ENCODE measurements at regions not wholly inside any gene's neighbourhood (a gene's known extent, or its start where the extent isn't known, plus 50 kb on each side); places are given as distances from the start of the nearest gene placed in this dataset.

GRCh38 chr9:106722051-106722753 is 140.8 kb upstream of the ZNF462 start:
- H3K9me3 ChIP-seq (replicated peaks; ENCODE audit: insufficient read depth, low read length) = no peaks in the 10 kb centered on the region
- H3K4me3 ChIP-seq (ENCODE audit: low read length) = no peak overlapping the region
- no peaks in the 10 kb centered on the region for H3K27me3 ChIP-seq (replicated peaks; ENCODE audit: insufficient read depth, low read length)
- no peaks in the 10 kb centered on the region for H4K20me1 ChIP-seq (ENCODE audit: insufficient read depth, low read length)
- no peak overlapping the region for H3K9ac ChIP-seq (ENCODE audit: low read length)
- no peak overlapping the region for H2AFZ ChIP-seq (ENCODE audit: low read length)
- no peak for TF ChIP-seq EZH2 (optimal IDR thresholded peaks at IDR 0.05; ENCODE audit: low read depth, low read length)
- TF ChIP-seq EZH2phosphoT487 (IDR thresholded peaks at IDR 0.05; ENCODE audit: low read length) = no peak
- no peak for TF ChIP-seq CTCF (IDR thresholded peaks at IDR 0.05; ENCODE audit: low read length)
- H3K36me3 ChIP-seq (replicated peaks; ENCODE audit: insufficient read depth, low read length) = no peaks in the 10 kb centered on the region
- H3K4me2 ChIP-seq (ENCODE audit: low read depth, low read length) = no peak overlapping the region
- H3K27ac ChIP-seq (ENCODE audit: low read length) = no peak overlapping the region
- no peak for DNase-seq
- no peaks in the 10 kb centered on the region for H3K79me2 ChIP-seq (ENCODE audit: low read length)
- no peaks in the 10 kb centered on the region for H3K9me2 ChIP-seq (replicated peaks; ENCODE audit: insufficient read depth, low read length)
- H3F3A ChIP-seq (ENCODE audit: insufficient read depth, low read length) = no peaks in the 10 kb centered on the region
- no peaks in the 10 kb centered on the region for H3K4me1 ChIP-seq (ENCODE audit: low read length)

- H3K79me2 ChIP-seq (ENCODE audit: low read length) = no peaks in the 10 kb centered on the region
- no peak overlapping the region for H3K27ac ChIP-seq (ENCODE audit: low read length)
- H3K4me3 ChIP-seq (ENCODE audit: low read length) = no peak overlapping the region
- TF ChIP-seq EZH2 (optimal IDR thresholded peaks at IDR 0.05; ENCODE audit: low read depth, low read length) (no peak), EZH2phosphoT487 (IDR thresholded peaks at IDR 0.05; ENCODE audit: low read length) (no peak), CTCF (IDR thresholded peaks at IDR 0.05; ENCODE audit: low read length) (no peak)
- DNase-seq = no peak
- no peaks in the 10 kb centered on the region for H3K4me1 ChIP-seq (ENCODE audit: low read length)
- H3K27me3 ChIP-seq (replicated peaks; ENCODE audit: insufficient read depth, low read length) = no peaks in the 10 kb centered on the region
- no peaks in the 10 kb centered on the region for H3K9me2 ChIP-seq (replicated peaks; ENCODE audit: insufficient read depth, low read length)
- H3K9me3 ChIP-seq (replicated peaks; ENCODE audit: insufficient read depth, low read length) = no peaks in the 10 kb centered on the region
- H2AFZ ChIP-seq (ENCODE audit: low read length) = no peak overlapping the region
- H3K4me2 ChIP-seq (ENCODE audit: low read depth, low read length) = no peak overlapping the region
- no peaks in the 10 kb centered on the region for H3K36me3 ChIP-seq (replicated peaks; ENCODE audit: insufficient read depth, low read length)
- no peak overlapping the region for H3K9ac ChIP-seq (ENCODE audit: low read length)
- no peaks in the 10 kb centered on the region for H4K20me1 ChIP-seq (ENCODE audit: insufficient read depth, low read length)
- H3F3A ChIP-seq (ENCODE audit: insufficient read depth, low read length) = no peaks in the 10 kb centered on the region
Observed at GRCh38 chr9:106723926-106724325, 139.0 kb upstream of the ZNF462 start.

- Histone ChIP-seq H2AFZ (ENCODE audit: low read length) (no peak overlapping the region), H3K9ac (ENCODE audit: low read length) (no peak overlapping the region), H3F3A (ENCODE audit: insufficient read depth, low read length) (no peaks in the 10 kb centered on the region), H3K9me2 (replicated peaks; ENCODE audit: insufficient read depth, low read length) (no peaks in the 10 kb centered on the region), H3K4me3 (ENCODE audit: low read length) (no peak overlapping the region), H3K36me3 (replicated peaks; ENCODE audit: insufficient read depth, low read length) (no peaks in the 10 kb centered on the region), H3K4me1 (ENCODE audit: low read length) (no peaks in the 10 kb centered on the region), H3K27ac (ENCODE audit: low read length) (no peak overlapping the region), H3K4me2 (ENCODE audit: low read depth, low read length) (no peak overlapping the region), H3K9me3 (replicated peaks; ENCODE audit: insufficient read depth, low read length) (no peaks in the 10 kb centered on the region), H3K27me3 (replicated peaks; ENCODE audit: insufficient read depth, low read length) (no peaks in the 10 kb centered on the region), H3K79me2 (ENCODE audit: low read length) (no peaks in the 10 kb centered on the region), H4K20me1 (ENCODE audit: insufficient read depth, low read length) (no peaks in the 10 kb centered on the region)
- DNase-seq = no peak
- TF ChIP-seq CTCF (IDR thresholded peaks at IDR 0.05; ENCODE audit: low read length) = no peak
- no peak for TF ChIP-seq EZH2phosphoT487 (IDR thresholded peaks at IDR 0.05; ENCODE audit: low read length)
- no peak for TF ChIP-seq EZH2 (optimal IDR thresholded peaks at IDR 0.05; ENCODE audit: low read depth, low read length)
Observed at GRCh38 chr9:106724566-106724965, 138.4 kb upstream of the ZNF462 start.

All from MM.1S (cell line).